ENCODE measurements at regions not wholly inside any gene's neighbourhood (a gene's known extent, or its start where the extent isn't known, plus 50 kb on each side); places are given as distances from the start of the nearest gene placed in this dataset.
"Not testable (repeated sequence)": the region's sequence is repeated elsewhere in the genome, so short reads cannot be mapped to it uniquely, and the experiment has no call there.

DNA sequence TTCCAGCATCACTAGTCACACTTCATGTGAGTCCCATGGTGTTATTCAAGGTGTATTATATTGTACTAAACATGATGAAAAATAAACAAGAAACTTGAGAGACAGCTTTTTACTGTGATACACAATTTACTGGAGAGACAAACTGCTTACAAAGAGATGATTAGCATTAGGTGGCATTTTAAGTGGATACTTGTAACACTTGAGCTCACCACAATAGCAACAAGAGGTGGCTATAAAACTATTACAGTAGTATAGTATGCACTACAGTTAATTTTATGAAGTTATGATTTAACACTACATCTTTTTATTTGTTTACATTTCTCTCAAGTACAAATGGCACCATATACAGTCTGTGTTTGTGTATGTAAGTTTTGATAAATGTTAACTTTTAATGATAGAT is 246.6 kb downstream of the PARM1 start:
- no peaks in the 10 kb centered on the region for H3K36me3 Mint-ChIP-seq
- no peak overlapping the region for H3K27ac Mint-ChIP-seq
- no peaks in the 10 kb centered on the region for H3K4me1 Mint-ChIP-seq
- DNase-seq (ENCODE audit: low spot score in 2 of 2) (no peak), ATAC-seq (no peak)
- H3K9me3 Mint-ChIP-seq, result peaks cover 5% of the 10 kb centered on the region
- no peak overlapping the region for H3K4me3 Mint-ChIP-seq

DNA sequence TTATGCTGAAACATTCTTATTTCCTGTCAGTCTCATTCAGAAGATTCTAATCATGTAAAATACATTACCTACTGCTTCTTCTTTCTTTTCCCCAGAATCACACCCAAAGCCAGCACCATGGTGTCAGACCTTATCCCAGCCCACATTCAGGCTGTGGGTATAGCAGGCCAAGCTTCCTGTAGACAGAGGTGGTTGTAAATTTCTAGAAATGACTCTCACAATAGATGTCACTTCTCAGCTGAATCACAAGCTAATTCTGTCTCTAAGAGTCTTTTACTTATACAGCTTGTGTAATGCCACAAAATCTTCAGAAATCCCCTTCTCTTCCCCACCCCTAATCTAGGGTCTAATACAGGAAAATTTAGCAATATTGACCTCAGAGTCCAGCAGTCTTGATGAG is 239.6 kb downstream of the PARM1 start:
- H3K4me3 Mint-ChIP-seq, result no peak overlapping the region
- DNase-seq (ENCODE audit: low spot score in 2 of 2) (no peak), ATAC-seq (peak; percentile 59)
- H3K4me1 Mint-ChIP-seq, result no peaks in the 10 kb centered on the region
- no peaks in the 10 kb centered on the region for H3K36me3 Mint-ChIP-seq
- no peak overlapping the region for H3K27ac Mint-ChIP-seq
- H3K9me3 Mint-ChIP-seq, result no peaks in the 10 kb centered on the region

DNA sequence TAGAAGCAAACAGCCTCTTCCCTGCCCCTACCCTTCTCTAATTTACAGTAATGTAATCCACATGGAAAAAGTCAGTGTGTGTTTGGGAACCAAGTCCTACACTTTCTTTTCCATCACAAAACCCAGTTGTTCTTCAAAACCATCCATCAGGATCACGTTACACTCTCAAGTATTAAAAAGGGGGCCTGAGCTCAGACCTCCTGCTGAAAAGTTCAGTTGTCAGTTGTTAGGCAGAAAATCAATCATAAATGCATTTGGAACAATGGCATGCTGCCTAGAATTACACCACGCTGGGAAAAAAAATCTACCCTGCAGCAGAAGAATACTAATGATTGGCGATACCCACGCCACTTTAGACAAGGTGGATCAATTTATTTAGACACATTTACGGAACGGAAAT is 236.5 kb downstream of the PARM1 start:
- Mint-ChIP-seq H3K36me3 (no peaks in the 10 kb centered on the region), H3K9me3 (no peaks in the 10 kb centered on the region), H3K4me3 (no peak overlapping the region), H3K27ac (no peak overlapping the region), H3K4me1 (no peaks in the 10 kb centered on the region)
- DNase-seq (ENCODE audit: low spot score in 2 of 2), result no peak
- no peak for ATAC-seq

DNA sequence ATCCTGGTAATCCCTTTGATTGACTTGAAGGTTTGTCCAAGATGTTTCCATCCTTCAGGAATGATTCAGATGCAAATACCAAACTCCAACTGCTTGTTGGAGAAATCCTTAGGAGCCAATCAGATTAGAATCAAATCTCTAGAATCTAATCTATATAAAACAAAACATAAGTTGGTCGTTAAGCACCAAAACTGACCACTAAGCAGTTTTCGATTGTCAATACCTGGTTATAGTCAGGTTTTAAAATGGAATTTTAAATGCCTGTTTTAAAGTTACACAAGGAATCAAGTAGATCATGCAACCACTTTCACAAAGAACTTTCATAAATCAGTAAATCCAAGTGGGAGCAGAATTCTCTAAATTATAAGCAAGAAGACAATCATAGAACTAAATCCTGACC is 236.1 kb downstream of the PARM1 start:
- H3K4me1 Mint-ChIP-seq, result no peaks in the 10 kb centered on the region
- no peak overlapping the region for H3K27ac Mint-ChIP-seq
- H3K36me3 Mint-ChIP-seq, result no peaks in the 10 kb centered on the region
- no peaks in the 10 kb centered on the region for H3K9me3 Mint-ChIP-seq
- no peak for DNase-seq (ENCODE audit: low spot score in 2 of 2)
- ATAC-seq, result no peak
- H3K4me3 Mint-ChIP-seq, result no peak overlapping the region

DNA sequence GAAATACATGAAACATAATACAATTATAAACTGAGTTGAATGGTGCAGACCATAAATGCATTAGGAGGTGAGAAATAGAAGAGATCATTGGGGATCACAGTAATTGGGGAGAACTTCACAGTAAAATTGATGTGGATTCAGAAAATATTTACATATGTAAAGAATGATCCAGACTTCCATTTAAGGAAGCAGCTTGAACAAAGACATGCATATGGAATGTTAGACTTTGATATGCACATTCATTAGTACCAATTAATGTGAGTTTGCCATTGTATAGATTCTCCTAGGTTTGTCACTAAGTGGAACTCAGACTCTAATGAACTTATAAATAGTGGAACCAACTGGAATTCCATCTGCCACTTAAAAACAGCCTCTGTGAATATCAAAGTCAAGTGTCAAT is 235.6 kb downstream of the PARM1 start:
- ATAC-seq (no peak), DNase-seq (ENCODE audit: low spot score in 2 of 2) (no peak)
- Mint-ChIP-seq H3K36me3 (no peaks in the 10 kb centered on the region), H3K9me3 (no peaks in the 10 kb centered on the region), H3K4me1 (no peaks in the 10 kb centered on the region), H3K27ac (no peak overlapping the region), H3K4me3 (no peak overlapping the region)

DNA sequence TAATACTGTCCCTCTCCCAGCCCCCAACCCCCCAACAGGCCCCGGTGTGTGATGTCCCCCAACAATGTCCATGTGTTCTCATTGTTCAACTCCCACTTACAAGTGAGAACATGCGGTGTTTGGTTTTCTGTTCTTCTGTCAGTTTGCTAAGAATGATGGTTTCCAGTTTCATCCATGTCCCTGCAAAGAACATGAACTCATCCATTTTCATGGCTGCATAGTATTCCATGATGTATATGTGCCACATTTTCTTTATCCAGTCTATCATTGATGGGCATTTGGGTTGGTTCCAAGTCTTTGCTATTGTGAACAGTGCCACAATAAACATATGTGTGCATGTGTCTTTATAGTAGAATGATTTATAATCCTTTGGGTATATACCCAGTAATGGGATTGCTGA is 232.2 kb downstream of the PARM1 start:
- not testable (repeated sequence) for DNase-seq (ENCODE audit: low spot score in 2 of 2); H3K9me3 Mint-ChIP-seq; H3K4me1 Mint-ChIP-seq; H3K36me3 Mint-ChIP-seq; H3K4me3 Mint-ChIP-seq; H3K27ac Mint-ChIP-seq; ATAC-seq

DNA sequence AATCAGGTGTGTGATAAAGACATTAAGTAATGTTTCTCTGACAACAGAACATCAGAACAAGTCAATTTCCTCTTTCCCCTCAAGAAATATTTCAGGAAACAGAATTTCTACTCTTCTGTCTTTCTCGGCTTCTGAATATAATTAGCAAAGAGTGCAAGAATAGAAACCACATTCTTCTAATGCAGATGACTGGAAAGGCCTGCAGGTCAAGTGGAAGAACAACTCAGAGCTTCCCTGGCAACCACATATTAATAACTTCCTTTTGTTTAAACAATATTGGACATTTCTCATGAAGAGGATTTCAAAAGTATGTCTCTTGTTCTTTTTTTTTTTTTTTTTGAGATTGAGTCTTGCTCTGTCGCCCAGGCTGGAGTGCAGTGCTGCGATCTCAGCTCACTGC is 225.5 kb downstream of the PARM1 start:
- peaks cover 20% of the 10 kb centered on the region for H3K9me3 Mint-ChIP-seq
- no peak overlapping the region for H3K4me3 Mint-ChIP-seq
- DNase-seq (ENCODE audit: low spot score in 2 of 2) (no peak), ATAC-seq (no peak)
- no peaks in the 10 kb centered on the region for H3K4me1 Mint-ChIP-seq
- H3K27ac Mint-ChIP-seq, result no peak overlapping the region
- no peaks in the 10 kb centered on the region for H3K36me3 Mint-ChIP-seq

DNA sequence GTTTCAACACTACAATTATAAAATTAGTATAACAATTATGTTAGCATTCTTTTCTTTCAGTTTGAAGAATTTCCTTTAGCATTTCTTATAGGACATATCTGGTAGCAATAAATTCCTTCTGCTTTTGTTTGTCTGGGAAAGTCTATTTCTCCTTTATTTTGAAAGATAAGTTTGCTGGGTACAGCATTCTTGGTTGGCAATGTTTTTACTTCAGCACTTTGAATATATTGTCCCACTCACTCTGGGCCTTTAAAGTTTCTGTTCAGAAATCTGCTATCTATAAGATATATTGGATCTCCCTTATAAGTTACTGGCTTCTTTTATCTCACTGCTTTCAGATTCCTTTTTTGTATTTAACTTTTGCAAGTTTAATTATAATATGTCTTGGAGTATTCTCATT is 222.1 kb downstream of the PARM1 start:
- no peaks in the 10 kb centered on the region for H3K36me3 Mint-ChIP-seq
- H3K4me1 Mint-ChIP-seq, result no peaks in the 10 kb centered on the region
- no peak overlapping the region for H3K4me3 Mint-ChIP-seq
- DNase-seq (ENCODE audit: low spot score in 2 of 2) (no peak), ATAC-seq (no peak)
- no peak overlapping the region for H3K27ac Mint-ChIP-seq
- peaks cover 23% of the 10 kb centered on the region for H3K9me3 Mint-ChIP-seq

DNA sequence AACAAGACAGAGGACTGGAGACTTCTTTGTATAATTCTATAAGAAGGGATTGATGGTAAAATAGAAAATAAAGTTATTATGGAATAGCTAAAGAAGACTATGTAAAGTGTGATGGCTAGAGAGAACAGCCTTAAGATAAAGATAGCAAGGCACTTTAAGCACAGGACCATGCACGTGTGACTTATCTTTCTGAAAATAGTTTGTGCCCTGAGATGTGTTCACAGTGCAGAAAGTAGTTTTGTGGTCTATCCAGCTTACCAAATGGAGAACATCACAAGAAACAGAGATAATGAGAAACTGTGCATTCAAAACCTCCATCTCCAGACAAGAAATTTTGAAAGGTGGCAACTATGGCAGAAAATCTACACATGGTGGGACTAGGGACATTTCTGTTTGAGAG is 213.3 kb downstream of the PARM1 start:
- H3K36me3 Mint-ChIP-seq, result no peaks in the 10 kb centered on the region
- H3K4me1 Mint-ChIP-seq, result no peaks in the 10 kb centered on the region
- H3K9me3 Mint-ChIP-seq, result no peaks in the 10 kb centered on the region
- no peak overlapping the region for H3K4me3 Mint-ChIP-seq
- ATAC-seq (no peak), DNase-seq (ENCODE audit: low spot score in 2 of 2) (no peak)
- H3K27ac Mint-ChIP-seq, result no peak overlapping the region

DNA sequence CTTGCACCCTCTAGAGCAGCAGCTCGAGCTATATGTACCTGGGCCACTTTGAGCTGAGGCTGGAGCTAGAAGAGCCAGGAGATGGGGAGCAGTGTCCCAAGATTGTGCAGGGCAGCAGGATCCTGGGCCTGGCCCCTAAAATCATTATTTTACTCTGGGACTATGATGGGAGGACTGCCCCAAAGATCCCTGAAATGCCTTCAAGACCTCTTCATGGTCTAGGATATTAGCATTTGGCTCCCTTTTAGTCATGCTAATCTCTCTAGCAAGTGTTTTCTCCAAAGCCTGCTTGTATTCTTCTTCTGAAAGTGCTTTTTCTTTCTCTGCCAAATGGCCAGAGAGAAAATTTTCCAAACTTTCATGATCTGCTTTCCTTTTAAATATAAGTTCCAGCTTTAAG is 211.6 kb downstream of the PARM1 start:
- H3K36me3 Mint-ChIP-seq, result no peaks in the 10 kb centered on the region
- no peak for ATAC-seq
- no peak overlapping the region for H3K27ac Mint-ChIP-seq
- H3K9me3 Mint-ChIP-seq, result no peaks in the 10 kb centered on the region
- H3K4me1 Mint-ChIP-seq, result no peaks in the 10 kb centered on the region
- H3K4me3 Mint-ChIP-seq, result no peak overlapping the region
- DNase-seq (ENCODE audit: low spot score in 2 of 2), result no peak

DNA sequence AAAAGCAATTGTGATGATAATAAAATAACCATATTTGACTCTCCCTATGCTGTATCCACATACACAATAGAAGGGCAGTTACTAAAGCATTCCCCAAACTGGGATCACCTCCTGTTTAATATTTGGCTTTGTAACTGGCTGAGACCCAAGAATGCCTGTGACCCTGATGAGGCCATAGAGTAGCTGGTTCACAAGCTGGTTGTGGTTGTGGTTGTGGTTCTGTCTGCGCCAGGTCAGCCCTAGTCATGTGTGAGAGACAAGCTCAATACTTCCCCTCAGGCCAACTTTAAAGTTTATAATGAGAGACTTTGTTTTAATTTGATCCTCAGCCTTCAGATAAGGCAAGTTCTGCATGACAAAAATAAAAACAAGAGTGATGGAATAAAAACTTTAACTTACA is 209.9 kb downstream of the PARM1 start:
- DNase-seq (ENCODE audit: low spot score in 2 of 2) (no peak), ATAC-seq (no peak)
- Mint-ChIP-seq H3K36me3 (no peaks in the 10 kb centered on the region), H3K9me3 (no peaks in the 10 kb centered on the region), H3K27ac (no peak overlapping the region), H3K4me3 (no peak overlapping the region), H3K4me1 (no peaks in the 10 kb centered on the region)

DNA sequence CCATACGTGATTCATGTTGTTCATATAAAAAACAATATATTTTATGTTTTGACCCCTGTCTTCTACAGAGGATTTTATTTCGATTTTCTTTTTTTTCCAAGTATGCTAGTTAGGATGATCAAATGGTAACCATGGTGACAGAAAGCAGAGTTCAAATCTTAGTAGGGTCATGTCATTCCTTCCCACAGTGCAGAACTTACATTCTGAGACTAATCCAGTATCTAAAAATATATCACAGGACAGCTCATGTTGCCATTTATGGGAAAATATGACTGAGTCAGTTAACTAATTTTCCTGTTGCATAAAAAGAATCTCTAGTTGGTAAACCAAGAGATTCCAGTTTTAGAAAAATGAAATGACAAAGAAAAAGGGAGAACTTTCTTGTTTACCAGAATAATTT is 209.5 kb downstream of the PARM1 start:
- Mint-ChIP-seq H3K4me1 (no peaks in the 10 kb centered on the region), H3K27ac (no peak overlapping the region), H3K4me3 (no peak overlapping the region), H3K36me3 (no peaks in the 10 kb centered on the region), H3K9me3 (no peaks in the 10 kb centered on the region)
- ATAC-seq (no peak), DNase-seq (ENCODE audit: low spot score in 2 of 2) (no peak)

DNA sequence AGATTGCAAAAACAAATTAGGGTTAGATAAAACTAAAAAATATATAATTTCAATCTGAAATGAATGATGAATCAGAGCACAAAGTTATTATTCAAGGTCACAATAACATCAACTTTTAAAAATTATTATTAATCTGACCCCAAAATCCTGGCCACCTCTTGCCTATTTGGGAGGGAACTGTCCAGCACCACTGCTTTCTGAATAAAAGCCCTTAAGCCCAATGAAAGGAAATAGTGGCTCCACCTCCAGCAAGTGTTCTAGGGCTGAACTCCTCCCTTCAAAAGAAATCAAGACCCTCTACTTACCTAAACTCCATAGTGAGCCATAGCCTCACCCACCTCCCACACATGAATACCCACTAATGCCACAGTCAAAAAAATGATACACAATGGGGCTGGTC is 208.2 kb downstream of the PARM1 start:
- no peak for DNase-seq (ENCODE audit: low spot score in 2 of 2)
- Mint-ChIP-seq H3K36me3 (no peaks in the 10 kb centered on the region), H3K27ac (no peak overlapping the region), H3K9me3 (no peaks in the 10 kb centered on the region), H3K4me3 (no peak overlapping the region), H3K4me1 (no peaks in the 10 kb centered on the region)
- no peak for ATAC-seq

DNA sequence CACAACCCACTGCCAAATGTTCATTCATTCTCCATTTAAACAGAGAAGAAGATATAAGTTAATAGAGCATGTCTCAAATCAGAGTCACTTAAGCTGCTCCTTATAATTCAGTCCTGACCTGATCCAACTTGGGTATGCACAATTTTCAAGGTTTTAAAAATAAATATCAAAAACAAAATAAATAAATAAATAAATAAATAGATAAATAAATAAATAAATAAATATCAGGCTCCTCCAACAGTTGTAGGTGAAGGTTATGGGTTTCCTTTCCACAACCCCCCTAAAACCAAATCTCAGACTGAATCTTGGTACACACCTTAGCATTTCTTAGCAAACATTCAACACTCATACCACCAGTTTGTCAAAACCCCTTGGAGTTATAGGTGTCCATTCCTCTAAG is 204.4 kb downstream of the PARM1 start:
- H3K27ac Mint-ChIP-seq, result no peak overlapping the region
- DNase-seq (ENCODE audit: low spot score in 2 of 2) (no peak), ATAC-seq (no peak)
- H3K4me3 Mint-ChIP-seq, result no peak overlapping the region
- H3K9me3 Mint-ChIP-seq, result no peaks in the 10 kb centered on the region
- H3K4me1 Mint-ChIP-seq, result no peaks in the 10 kb centered on the region
- H3K36me3 Mint-ChIP-seq, result no peaks in the 10 kb centered on the region

DNA sequence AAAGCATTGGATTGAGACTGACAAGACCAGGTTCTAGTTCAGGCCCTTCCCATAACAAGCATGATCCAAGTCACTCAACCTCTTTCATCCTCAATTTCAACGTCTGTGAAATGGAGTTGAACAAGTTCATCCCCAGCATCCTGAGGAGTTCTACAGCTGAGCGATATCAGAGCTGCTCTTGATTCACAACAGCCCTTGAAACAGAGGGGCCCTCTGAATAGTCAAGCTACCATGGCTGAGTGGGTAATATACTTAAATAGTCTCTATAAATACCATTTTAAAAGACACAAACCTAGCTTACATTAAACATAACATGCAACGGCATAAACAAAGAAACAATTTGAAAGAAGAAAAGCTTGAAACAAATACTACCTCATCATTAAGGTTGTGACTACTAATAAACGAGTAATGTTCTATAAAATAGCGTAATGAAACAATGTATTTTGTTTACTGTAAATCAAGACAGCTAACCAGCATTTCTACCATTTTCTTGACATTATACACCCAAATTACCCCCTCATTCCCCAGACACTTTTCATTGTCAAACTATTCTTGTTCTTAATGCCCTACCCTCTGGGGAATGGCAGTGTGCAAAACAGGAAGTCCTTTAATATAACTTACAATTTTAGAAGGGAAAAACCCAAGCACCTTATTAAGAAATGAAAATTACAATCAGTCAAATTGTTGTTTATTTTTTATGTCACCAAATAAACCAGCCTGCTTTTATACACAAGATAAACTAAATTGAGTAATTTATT is 202.3 kb downstream of the PARM1 start:
- H3K27ac Mint-ChIP-seq, result no peak overlapping the region
- H3K4me3 Mint-ChIP-seq, result no peak overlapping the region
- ATAC-seq (no peak), DNase-seq (ENCODE audit: low spot score in 2 of 2) (no peak)
- H3K9me3 Mint-ChIP-seq, result no peaks in the 10 kb centered on the region
- no peaks in the 10 kb centered on the region for H3K36me3 Mint-ChIP-seq
- no peaks in the 10 kb centered on the region for H3K4me1 Mint-ChIP-seq

DNA sequence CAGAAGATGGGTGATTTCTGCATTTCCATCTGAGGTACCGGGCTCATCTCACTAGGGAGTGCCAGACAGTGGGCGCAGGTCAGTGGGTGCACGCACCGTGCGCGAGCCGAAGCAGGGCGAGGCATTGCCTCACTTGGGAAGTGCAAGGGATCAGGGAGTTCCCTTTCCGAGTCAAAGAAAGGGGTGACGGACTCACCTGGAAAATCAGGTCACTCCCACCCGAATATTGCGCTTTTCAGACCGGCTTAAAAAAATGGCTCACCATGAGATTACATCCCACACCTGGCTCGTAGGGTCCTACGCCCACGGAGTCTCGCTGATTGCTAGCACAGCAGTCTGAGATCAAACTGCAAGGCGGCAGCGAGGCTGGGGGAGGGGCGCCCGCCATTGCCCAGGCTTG is 194.0 kb downstream of the PARM1 start:
- not testable (repeated sequence) for H3K36me3 Mint-ChIP-seq; ATAC-seq; H3K4me1 Mint-ChIP-seq; DNase-seq (ENCODE audit: low spot score in 2 of 2); H3K4me3 Mint-ChIP-seq; H3K27ac Mint-ChIP-seq
- H3K9me3 Mint-ChIP-seq, result peaks cover 13% of the 10 kb centered on the region

DNA sequence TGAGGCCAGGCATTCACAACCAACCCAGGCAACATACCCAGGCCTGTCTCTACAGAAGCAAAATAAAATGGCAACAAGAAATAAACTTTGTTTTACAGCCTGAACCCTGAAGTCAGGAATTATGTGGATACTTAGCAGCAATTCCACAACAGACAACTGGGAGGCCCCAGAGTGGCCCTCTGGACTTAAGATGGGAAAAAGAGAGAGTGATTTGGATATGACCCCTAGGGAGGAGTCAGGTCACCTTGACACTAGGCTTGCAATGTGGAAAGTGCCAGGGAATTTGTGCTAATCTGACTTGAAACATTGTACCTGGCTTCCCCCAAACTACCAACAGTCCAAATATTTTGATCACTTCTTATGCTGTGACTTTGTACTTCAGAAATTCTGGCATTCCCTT is 193.1 kb downstream of the PARM1 start:
- Mint-ChIP-seq H3K27ac (no peak overlapping the region), H3K36me3 (no peaks in the 10 kb centered on the region), H3K4me3 (no peak overlapping the region), H3K9me3 (peaks cover 16% of the 10 kb centered on the region), H3K4me1 (no peaks in the 10 kb centered on the region)
- ATAC-seq (no peak), DNase-seq (ENCODE audit: low spot score in 2 of 2) (no peak)
